GM18873 (cell line): ENCODE measurements at regions not wholly inside any gene's neighbourhood (a gene's known extent, or its start where the extent isn't known, plus 50 kb on each side); places are given as distances from the start of the nearest gene placed in this dataset.

ENCODE experiments used
- ATAC-seq: cut with Tn5 transposase; IDR thresholded peaks from one replicate; pipeline ENCODE4 v1.9.1; 2021; ENCODE audit warnings: mild to moderate bottlenecking, moderate library complexity, moderate number of reproducible peaks; ENCODE audit not compliant: unreplicated experiment, low FRiP score

DNA sequence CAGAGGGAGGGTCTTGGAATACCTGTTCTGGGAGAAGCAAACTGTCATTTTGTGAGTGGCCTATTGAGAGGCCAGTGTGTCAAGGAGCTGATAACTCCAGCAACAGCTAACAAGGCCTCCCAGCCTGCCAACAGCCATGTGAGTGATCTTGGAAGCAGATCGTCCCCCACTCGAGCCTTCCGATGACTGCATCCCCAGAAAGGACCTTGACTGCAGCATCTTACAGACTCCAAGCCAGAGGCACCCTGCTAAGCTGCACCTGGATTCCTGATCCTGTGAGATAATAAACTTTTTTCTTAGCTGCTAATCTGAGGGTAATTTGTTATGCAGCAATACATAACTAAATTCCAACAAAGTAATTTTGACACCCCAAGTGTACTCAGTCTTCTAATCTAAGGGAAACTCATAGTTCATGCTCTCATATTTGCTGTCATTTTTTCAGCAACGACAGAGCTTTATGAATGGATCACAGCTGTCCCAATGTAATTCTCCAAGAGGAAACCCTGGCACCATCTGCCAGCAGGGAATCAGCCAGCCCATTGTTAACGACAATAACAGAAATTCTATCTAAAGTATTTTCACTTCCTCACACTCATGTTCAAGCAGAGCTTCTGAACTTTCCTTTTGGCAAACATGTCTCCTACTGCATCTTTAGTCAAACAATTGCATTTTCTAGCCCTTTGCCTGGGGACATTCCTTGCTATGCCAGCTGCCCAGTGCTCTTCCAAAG is 470.2 kb upstream of the BTBD3 start:
- no peak for ATAC-seq

DNA sequence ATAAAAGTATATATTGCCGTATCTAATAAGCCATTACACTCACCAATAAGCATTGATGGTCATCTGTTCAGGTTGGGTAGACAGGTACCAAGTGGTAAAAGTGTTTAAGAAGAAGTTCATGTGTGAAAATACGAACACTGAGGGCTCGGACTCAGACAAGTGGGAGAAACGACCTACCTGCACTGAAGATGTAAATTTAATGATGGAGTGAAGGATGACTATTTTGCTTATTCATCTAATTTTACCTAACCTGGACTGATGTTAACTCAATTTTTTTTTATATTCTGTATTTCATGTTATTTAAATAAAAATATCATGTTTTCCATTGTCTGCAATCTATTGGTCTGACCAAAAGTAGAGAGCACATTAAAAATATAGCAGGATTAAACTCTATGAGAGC is 469.1 kb upstream of the BTBD3 start:
- no peak for ATAC-seq

DNA sequence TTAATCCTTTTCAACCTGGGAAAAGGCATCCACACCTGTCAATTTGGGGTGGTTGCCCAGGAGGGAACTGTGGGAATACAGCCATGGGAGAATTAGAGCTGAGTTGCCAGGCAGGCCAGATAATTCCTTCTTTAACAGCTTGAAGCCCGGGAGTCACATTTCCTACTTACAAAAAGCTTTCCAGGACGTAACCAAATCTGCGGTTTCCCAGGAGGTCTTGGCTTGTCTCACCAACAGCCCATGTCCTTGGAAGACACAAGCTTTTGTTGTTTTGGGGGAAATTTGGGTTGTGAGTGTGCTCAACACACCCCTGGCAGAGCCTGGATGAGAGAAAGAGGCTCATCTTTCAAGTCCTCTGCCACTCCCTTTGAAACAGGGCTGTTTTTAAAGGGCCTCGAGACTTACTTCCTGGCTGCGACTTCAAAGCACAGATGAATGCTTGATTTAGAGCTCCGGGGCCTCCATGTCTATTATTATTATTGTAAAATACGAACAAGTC is 465.9 kb upstream of the BTBD3 start:
- no peak for ATAC-seq

DNA sequence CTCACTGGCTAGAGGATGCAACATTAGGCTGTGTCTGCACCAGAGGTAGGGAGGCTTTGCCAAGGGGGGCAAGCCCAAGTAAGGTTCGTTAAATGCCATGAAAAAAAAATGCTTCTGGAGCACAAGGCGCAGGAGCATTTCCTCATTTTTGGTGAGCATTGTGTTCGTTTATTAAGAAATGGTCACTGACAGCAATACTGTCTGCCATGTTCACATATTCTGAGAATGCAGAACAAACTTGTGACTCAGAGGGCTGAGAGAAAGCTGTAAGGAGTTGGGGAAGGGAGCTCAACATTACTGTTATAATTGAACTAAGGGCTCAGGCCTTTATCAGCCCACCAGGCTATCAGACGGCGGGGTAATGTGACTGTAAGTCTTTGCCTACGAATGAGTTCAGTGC is 465.4 kb upstream of the BTBD3 start:
- ATAC-seq: no peak

DNA sequence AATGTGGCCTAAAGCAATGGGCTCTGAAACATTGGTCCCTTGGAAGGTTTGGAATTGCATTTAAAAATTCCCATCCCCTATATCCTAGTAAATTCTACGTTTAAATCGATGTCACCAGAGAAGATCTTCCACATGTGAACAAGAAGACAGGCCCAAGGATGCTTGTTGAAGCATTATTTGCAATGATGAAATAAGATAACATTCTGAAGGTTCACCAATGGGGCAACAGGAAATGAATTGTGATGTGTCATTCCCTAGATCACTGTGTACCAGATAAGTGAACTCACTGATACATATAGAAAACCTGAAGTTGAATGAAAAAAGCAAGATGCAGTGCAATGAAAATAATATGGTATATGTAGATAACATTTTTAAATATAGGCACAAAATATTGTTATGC is 464.3 kb upstream of the BTBD3 start:
- ATAC-seq: no peak

DNA sequence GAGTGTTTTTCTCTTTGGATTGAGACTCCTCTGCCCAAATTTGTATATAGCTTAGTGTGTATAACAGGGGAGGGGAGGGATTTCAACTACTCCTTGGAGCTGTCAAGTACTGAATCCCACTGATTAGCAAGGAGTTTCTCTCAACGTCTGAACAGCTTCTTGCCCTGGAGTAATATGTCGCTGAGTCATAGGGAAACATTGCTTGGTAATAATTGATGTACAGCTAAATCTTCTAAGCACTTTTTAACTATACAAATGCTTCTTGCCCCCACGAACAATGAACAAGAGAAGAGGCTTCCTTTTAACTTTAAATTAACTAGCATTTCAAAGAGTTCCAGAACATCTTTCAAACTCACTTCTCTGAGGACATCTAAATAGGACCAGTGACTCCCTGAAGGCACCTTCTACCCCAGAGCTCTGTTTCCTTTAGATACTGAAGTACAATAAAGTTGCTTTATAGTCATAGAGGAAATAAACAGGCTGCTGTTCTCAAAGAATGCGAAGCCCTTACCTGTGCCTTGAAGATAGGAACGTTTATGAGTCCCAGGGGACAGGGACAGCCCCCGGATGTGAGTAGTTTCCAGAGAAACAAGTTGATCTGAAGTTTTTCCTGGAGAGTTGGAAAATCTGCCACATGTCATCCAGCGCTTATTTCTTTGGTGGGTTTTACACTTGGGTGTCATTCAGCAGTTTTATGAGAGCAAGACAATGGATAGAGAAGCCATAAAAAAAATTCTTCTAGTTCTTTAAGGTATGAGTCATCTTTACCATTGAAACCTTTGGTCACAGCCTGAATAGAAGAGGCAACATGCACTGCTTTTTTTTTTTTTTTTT is 462.5 kb upstream of the BTBD3 start:
- no peak for ATAC-seq

DNA sequence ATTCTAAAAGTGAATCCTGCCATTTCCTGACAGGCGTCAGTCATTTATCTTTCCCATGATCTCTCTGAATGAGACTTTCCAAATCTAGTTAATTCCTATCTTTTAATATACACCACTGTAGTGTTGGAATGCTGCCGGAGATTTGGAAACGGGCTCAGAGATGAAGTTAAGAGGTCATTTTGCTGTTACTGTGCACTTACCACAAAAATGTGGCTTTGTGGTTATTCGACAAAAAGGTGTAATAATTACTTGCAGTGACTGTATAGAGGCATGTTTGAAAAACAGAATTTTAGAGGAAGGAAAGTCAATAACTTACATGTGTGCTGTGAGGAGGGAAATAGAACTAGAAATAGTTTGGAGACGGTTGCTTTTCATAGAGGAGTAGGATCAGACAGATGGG is 460.2 kb upstream of the BTBD3 start:
- no peak for ATAC-seq

DNA sequence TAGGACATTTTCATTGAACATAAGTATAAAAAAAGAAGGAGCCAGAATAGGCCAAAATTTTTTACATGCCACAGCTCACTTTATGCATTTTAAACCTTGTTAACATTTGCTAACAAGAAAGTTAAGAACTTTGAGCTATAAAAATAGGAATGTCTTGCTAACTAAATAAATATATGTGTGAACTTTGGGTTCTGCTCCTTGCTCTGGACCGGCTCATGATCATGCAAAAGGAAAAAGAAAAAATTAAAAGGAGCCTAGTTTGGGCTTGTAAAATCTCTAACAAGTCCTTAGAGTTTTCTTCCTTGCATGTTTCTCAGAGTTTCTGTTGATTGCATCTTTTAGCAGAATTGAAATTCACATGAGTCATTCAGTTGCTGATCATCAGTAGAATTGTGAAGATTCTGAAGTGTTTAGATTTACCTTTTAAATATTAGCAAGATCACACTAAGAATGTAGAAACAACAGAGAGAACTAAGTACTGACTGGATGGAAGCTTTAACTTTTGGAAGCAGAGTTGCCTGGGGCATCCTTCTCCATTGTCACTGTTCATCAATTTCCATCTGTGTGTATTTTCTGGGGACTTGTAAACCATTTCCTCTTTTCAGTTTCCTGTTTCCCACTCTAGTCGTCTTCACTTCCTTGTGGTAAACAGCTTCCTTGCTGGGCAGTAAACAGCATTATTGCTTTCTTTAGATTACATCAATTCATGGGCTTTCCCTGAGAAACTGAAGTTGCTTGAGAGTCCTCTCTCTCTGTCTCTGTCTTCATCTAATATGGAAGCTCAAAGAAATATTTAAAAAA is 458.4 kb upstream of the BTBD3 start:
- ATAC-seq: no peak

DNA sequence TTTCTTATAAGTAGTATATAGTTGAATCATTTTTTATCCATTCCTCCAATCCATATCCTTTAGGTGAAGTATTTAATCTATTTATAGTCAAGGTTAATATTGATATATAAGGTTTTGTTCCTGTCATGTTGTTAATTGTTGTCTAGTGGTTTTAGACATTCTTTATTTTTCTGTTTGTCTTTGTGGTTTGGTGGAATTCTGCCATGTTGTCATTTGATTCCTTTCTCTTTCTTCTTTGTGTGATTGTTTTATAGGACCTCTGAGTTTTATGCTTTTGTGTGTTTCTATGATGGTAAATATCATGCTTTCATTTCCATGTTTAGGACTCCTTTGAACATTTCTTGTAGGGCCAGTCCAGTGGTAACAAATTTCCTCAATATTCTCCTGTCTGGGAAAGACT is 450.3 kb upstream of the BTBD3 start:
- ATAC-seq: no peak

DNA sequence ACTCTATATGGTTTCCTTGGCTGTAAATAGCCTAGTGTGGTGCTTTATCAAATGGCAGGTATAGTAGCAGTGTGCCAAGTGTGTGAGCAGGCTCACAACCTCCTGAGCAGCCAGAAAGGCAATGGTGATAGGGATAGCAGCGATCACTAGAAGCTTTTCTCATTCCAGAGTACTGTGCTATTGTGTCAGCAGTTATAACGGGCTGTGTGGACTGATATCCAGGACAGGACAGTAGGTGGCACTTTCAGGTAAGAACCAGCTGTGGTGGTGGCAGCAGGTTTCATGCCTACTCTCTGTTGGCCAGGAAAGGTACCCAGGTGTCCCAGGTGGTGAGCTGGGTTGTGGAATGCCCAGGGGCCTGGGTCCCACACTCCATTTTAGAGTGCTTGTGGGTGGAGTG is 448.8 kb upstream of the BTBD3 start:
- ATAC-seq: no peak

DNA sequence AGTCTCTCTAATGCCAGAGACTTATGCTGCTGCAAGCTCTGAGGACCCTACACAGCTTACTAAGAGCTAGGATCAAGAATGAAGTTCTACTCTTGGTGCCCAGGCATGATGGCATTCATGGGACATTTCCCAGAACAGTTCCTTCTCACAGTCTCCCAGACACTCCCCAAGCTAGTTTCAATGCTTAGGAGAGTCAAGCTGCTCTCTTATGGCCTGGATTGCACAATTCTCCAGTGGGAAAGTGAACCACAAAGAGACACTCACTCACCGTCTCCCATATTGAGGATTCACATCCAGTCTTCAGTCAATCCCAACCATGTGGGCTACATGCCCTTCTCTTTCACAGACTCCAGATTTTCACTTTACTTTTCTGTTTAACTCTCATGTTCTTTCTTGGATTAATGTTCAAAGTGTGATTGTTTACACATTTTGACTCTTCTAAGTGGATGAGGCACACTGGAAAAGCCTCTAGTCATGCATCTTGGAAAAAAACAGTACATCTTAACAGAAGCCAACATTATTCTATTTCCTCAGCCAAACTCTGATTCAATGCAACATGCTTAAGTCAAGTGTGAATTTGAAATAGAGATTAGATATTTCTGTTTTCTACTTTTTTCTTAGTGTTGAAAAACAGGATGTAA is 447.8 kb upstream of the BTBD3 start:
- no peak for ATAC-seq

DNA sequence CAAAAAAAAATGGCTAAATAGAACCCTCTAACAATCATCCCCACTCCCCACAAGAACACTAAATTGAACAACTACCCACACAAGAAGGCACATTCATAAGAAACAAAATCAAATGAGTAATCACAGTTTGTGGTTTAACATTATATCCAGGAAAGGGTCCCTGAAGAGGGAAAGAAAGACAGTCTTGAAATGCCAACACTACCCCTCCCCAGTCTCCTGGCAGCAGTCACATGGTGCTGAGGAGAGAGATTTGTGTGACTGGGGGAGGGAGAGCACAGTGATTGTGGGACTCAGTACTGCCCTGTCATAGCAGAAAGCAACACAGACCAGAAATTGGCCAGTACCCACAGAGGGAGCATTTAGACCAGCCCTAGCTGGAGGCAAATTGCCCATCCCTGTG is 443.7 kb upstream of the BTBD3 start:
- ATAC-seq: no peak

DNA sequence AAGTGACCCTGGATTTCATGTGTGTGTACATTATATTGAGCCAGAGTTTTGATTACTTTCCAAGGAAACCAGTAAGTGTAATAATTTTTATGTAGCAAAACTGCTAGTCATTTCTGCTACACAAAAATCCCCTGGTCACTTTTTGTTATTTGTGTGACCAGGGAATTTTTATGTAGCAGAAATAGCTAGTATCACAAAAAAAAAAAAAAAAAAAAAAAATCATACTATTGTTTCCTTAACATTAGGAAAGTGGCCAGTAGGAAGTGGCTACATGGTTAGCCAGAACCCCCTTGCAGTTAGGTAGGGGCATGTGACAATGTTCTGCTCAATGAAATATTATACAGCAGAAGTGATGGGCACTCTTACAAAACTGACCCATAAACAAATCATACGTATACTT is 434.0 kb upstream of the BTBD3 start:
- no peak for ATAC-seq

DNA sequence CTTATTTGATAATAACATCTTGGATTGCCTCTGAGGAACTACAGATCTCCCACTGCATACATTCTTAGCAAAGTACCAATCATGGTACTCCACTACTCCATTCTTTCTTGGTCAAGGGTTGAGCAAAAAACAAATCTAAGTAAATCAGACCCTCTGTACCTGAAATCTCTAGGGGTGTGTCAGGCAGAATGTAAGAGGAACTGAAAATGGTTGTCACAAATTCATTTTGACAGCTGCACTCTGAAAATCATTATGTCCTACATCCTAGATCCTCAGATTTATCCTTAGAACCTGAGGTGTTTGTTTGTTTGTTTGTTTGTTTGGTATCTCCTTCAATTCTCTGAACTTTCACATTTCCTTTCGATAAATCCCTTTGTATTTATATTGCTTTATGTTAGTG is 433.2 kb upstream of the BTBD3 start:
- no peak for ATAC-seq

DNA sequence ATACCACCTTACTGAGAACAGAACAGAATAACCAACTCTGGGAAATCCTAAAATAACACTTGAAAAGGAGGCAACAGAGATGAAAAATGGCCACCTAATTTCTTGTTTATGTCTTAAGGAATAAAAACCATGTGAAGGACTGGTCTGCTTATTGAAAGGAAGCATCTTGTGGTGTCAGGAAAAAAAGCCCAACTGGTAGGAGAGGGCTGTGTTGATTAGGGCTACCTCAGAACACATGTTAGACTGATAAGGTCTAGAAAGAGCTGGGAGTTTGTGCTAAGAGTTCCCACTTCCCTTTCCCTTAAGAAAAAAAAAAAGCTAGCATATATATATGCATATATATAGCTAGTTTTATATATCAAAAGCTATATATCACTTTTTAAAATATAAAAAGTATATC is 425.3 kb upstream of the BTBD3 start:
- ATAC-seq: no peak

DNA sequence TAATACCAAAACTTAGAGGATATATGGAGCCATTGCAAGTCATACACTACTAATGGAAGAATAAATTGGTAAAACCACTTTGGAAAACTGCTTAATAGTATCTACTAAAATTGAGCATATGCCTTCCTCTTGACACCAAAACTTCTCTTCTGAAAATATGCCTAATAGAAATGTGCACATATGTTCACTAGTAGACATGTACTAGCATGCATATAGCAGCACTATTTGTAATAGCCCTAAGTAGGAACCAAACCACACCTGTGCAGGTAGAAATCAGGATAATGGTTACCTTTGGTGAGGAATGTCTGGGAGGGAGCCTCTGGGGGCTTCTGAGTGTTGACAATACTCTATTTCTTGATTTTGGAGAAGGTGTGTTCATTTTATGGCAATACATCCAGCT is 424.8 kb upstream of the BTBD3 start:
- ATAC-seq: no peak

DNA sequence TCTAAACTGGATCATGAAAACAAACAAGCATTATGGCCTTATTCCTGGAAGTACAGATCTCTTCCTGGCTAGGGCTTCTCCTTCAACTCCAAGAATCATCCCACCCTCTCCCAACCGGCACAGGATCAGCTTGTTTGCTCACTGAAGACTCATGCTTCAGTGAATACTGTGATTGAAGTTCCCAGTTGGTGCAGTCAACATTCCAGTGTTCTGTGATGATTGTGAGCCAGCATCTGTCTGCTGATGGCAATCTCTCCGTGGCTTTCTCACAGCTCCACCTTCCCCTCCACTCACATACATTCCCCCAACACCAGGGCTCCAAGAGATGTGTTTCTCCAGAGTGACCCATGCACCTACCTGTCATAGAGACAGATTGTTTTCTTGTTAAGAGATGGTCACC is 421.3 kb upstream of the BTBD3 start:
- ATAC-seq: no peak

DNA sequence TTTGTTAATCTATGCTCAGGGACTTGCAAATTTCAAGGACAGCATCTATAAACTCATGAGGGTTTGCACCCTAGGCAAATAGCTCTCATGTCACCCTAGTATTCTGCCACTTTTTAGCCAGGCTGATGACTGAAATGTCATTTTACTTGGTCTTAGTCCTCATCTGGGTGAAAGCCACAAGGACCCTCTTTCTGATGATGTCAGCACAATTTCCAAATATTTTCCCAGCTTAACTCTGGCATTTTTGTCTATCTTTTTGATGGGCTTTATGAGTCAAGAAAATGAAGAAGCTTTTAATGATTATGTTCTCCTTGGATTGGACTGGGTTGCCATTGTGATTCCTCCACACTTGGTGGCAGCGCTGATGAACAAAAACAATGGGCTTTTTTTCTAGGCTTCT is 420.1 kb upstream of the BTBD3 start:
- no peak for ATAC-seq

DNA sequence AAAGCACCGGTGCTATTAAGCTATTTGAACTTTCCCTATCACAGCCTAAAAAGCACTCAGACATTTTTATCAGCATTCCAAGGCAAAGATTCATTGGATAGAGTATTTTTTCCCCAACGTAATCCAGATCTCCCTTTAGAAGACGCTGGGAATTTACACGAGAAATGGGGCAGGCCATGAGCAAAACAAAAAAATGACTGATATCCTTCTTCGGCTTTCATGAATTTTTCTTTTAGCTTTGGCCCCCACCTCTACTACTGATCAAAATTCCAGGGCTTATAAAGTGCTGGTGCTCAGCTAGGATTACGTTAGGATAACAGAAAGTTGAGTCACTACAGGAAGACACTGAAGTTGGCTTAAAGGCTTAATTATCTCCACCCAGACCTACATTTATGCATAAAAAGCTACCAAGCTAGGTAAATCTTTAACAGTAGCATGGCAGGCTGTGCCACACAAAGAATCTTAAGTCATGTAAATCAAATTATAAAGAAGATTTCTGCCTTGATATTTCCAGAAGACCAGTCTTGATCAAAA is 418.5 kb upstream of the BTBD3 start:
- no peak for ATAC-seq

DNA sequence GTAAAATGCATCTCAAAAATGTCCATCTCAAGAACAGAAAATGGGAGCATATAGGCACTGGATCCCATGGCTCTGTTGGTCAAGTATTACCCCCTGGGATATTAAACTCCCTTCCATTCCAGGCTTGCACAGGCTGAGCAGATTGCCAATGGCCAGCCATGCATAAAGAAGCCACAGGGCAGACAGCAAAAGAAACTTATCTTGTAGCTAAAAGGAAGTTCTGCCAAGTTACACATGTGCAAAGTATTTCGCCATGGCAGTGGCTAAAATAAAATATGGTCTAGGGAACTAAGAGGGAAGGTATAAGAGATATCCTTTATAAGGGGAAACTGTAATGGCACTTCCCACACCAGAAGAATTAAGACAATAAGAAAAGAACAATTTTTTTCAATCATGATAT is 415.6 kb upstream of the BTBD3 start:
- no peak for ATAC-seq
